NCI-H1436 treated with DMSO at 0.1 percent for 48 hours (cell line): ENCODE measurements at regions not wholly inside any gene's neighbourhood (a gene's known extent, or its start where the extent isn't known, plus 50 kb on each side); places are given as distances from the start of the nearest gene placed in this dataset.

ENCODE experiments used
- DNase-seq: peaks from one replicate; lab custom pipeline; 2025; lab: John Stamatoyannopoulos, UW

DNA sequence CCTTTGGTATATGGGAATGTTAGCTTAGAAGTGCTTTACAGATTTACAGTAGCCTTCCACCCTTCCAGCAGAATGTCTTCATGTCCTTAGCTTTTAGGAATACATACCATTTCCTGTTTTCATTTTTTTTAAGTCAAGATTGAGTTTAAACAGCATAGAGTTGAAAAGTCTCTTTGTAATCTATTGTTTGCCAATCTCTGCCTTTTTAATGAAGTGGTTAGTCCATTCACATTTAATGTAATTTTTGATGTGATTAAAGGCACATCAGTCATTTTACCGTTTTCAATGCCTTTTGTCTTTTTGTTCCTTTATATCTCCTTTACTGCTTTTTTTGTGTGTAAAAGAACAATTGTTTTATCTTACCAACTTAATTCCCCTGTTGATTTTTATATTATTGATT lies 233.4 kb upstream of the SMIM21 start:
- DNase-seq, result no peak

- DNase-seq, result no peak
Observed at GRCh38 chr18:75659535-75660023, 232.1 kb upstream of the SMIM21 start.

DNA sequence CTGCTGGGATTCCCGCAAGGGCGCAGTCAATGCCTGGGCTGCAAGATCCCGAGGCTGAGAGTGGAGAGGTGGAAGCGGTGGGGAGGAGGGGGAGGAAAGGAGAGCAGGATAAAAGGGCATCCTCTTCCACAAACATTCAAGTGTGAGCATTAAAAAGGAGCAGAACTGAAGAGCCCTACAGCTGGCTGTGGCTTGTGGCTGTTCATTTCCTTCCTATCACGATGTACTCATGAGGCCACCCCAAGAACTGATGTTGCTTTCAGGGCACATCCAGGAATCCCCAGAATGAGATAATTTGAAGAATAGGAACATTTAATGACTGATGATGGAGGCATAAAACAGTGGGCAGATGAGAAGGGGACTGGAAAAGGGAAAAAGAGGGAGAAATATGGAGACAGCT lies 230.8 kb upstream of the SMIM21 start:
- DNase-seq, result no peak

- DNase-seq, result no peak
Observed at GRCh38 chr18:75656563-75657247, 229.2 kb upstream of the SMIM21 start.

GRCh38 chr18:75656035-75656434 lies 228.5 kb upstream of the SMIM21 start:
- DNase-seq, result no peak

- no peak for DNase-seq
Observed at GRCh38 chr18:75654851-75655751, 227.6 kb upstream of the SMIM21 start.

GRCh38 chr18:75654386-75654785 lies 226.9 kb upstream of the SMIM21 start:
- no peak for DNase-seq

- DNase-seq, result no peak
Observed at GRCh38 chr18:75652528-75652927, 225.0 kb upstream of the SMIM21 start.

DNA sequence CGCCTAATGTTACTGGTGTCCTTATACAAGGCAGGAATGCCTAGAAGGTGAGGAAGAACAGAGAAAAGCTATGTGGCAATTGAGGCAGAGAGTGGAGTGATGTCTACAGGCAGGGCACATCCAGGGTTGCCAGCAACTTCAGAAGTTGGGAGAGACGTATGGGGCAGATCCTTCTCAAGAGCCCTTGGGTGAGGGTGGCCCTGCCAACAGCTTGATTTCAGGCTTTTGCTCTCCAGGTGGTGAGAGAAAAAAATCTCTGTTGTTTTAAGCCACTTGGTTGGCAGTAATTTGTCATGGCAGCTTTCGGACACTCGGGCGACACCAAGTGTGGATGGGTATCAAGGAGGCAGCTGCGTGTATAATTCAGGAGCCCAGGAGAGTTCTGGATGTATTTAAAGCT lies 217.4 kb upstream of the SMIM21 start:
- no peak for DNase-seq

GRCh38 chr18:75643083-75643482 lies 215.6 kb upstream of the SMIM21 start:
- DNase-seq, result no peak

GRCh38 chr18:75639472-75639831 lies 211.9 kb upstream of the SMIM21 start:
- DNase-seq, result no peak

GRCh38 chr18:75638776-75639471 lies 211.4 kb upstream of the SMIM21 start:
- no peak for DNase-seq

DNA sequence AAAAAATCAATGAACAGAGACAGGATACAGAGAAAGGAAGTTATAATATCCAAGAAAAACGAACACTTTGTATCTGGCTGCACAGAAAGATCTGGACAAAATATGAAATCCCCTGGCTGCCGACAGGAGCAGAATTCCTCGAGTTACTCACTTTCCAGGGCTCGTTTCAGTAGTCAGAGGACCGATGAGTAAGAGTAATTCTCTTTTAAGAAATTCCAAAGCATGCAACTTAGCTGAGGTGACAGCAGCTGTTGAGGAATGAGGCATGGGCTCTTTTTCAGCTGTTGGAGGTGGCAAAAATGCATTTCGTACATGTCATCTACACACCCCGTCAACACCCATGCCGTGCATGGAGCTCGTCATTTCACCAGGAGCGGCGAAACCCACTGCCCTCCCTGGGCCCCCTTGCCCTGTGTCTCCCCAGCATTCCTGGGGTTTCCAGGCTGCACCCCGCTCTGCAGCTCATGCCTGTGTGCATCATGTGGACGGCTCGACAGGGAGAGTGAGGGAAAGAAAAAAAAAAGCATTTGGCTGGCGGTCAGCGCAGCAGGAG lies 210.8 kb upstream of the SMIM21 start:
- DNase-seq, result no peak

- DNase-seq, result no peak
Observed at GRCh38 chr18:75635096-75635495, 207.6 kb upstream of the SMIM21 start.

DNA sequence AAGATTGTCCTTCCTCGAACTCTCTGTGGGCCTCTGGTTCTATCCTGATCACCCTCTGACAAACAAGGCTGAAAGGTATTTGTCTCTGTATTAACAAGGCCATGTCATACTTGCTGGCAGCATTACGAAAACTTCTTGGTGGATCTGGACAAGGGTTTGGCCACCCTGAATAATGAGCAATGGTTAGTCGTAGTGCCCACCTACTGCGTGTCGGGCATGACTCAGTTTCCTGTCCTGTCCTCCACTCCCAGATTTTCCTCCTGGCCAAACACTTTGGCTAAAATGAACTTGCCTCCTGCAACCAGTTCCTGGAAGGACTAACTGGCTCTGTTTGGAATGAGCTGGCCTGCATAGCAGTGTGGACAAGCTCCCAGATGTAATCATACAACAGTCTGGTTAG lies 198.5 kb upstream of the SMIM21 start:
- no peak for DNase-seq

GRCh38 chr18:75624869-75625268 lies 197.4 kb upstream of the SMIM21 start:
- no peak for DNase-seq

- no peak for DNase-seq
Observed at GRCh38 chr18:75621818-75622217, 194.3 kb upstream of the SMIM21 start.

DNA sequence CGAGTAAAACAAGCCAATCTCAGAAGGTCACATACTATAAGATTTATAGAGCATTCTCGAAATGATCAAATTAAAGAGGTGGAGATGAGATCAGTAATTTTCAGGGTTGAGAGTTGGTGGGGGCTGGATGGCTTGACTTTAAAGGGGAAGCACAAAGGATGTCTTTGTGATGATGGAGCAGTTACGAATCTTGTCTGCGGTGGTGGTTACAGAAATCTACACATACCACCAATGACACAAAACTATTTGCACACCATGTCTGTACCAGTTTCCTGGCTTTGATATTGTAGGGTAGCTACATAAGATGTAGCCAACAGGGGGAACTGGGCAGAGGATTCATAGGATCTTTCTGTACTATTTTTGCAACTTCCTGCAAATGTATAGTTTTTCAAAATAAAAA lies 190.6 kb upstream of the SMIM21 start:
- no peak for DNase-seq

DNA sequence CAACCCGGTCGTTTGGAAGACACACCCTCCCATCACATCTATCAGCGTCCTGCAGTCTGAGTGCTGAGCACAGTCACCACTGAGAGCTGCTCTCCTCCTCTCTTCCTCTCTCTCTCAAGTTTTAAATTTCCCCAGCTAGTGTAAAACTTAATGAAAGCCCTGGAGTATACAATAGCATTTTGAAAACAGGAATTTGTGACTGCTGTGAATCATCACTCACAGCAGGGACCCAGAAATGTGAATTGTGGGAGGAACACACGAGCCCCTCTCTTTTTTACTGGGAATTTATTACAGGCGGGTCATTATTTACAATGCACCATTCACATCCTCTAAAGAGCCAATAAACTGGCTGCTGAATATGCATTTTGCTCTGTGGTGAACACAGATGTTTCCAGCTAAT lies 185.0 kb upstream of the SMIM21 start:
- DNase-seq, result no peak

GRCh38 chr18:75607701-75608100 lies 180.2 kb upstream of the SMIM21 start:
- no peak for DNase-seq

DNA sequence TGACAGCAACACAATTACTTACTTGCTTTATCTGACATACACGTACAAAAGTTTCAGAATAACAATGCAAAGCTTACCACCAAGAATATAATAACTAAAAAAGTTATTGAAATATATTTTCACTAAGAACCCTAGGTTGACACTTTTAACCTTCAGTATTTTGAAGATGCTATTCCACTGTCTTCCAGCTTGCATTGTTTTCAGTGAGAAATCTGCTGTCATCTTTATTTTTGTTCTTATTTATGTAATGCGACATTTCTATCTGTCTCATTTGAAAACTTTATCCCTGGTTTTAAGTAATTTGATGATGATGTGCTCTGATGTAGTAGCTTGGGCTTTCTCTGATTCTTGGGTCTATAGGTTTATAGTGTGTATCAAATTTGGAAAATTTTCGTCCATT lies 165.0 kb upstream of the SMIM21 start:
- DNase-seq, result no peak

GRCh38 chr18:75588412-75588811 lies 160.9 kb upstream of the SMIM21 start:
- no peak for DNase-seq
